ENCODE measurements at regions not wholly inside any gene's neighbourhood (a gene's known extent, or its start where the extent isn't known, plus 50 kb on each side); places are given as distances from the start of the nearest gene placed in this dataset.

- TF ChIP-seq POLR2A (IDR thresholded peaks at IDR 0.05; ENCODE audit: borderline replicate concordance, extremely low read depth, insufficient read depth, insufficient read length): no peak
- TF ChIP-seq, protein P1, sequence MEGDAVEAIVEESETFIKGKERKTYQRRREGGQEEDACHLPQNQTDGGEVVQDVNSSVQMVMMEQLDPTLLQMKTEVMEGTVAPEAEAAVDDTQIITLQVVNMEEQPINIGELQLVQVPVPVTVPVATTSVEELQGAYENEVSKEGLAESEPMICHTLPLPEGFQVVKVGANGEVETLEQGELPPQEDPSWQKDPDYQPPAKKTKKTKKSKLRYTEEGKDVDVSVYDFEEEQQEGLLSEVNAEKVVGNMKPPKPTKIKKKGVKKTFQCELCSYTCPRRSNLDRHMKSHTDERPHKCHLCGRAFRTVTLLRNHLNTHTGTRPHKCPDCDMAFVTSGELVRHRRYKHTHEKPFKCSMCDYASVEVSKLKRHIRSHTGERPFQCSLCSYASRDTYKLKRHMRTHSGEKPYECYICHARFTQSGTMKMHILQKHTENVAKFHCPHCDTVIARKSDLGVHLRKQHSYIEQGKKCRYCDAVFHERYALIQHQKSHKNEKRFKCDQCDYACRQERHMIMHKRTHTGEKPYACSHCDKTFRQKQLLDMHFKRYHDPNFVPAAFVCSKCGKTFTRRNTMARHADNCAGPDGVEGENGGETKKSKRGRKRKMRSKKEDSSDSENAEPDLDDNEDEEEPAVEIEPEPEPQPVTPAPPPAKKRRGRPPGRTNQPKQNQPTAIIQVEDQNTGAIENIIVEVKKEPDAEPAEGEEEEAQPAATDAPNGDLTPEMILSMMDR (IDR thresholded peaks at IDR 0.05 in 2 of 3, conservative IDR thresholded peaks at IDR 0.05 in 1 of 3; ENCODE audit: borderline replicate concordance in 1 of 3, insufficient read depth in 1 of 3, low read depth in 2 of 3, low read length in 2 of 3): no peak
- no peak for TF ChIP-seq EZH2 (IDR thresholded peaks at IDR 0.05)
- TF ChIP-seq SIN3A (IDR thresholded peaks at IDR 0.05; ENCODE audit: low read depth): no peak
- TF ChIP-seq MAX (IDR thresholded peaks at IDR 0.05): no peak
- TF ChIP-seq YY1 (IDR thresholded peaks at IDR 0.05; ENCODE audit: extremely low read depth, insufficient replicate concordance, low read depth, low read length): no peak
- no peak for TF ChIP-seq REST (IDR thresholded peaks at IDR 0.05; ENCODE audit: low read depth)
- no peak for TF ChIP-seq JUND (IDR thresholded peaks at IDR 0.05)
- TF ChIP-seq ZNF274 (IDR thresholded peaks at IDR 0.05; ENCODE audit: low read depth, low read length): no peak
- TF ChIP-seq EZH2phosphoT487 (IDR thresholded peaks at IDR 0.05; ENCODE audit: borderline replicate concordance): no peak
- TF ChIP-seq EGR1 (IDR thresholded peaks at IDR 0.05; ENCODE audit: low read depth): no peak
- TF ChIP-seq POLR2AphosphoS5 (IDR thresholded peaks at IDR 0.05; ENCODE audit: low read depth, low read length): no peak
- TF ChIP-seq, protein P2, sequence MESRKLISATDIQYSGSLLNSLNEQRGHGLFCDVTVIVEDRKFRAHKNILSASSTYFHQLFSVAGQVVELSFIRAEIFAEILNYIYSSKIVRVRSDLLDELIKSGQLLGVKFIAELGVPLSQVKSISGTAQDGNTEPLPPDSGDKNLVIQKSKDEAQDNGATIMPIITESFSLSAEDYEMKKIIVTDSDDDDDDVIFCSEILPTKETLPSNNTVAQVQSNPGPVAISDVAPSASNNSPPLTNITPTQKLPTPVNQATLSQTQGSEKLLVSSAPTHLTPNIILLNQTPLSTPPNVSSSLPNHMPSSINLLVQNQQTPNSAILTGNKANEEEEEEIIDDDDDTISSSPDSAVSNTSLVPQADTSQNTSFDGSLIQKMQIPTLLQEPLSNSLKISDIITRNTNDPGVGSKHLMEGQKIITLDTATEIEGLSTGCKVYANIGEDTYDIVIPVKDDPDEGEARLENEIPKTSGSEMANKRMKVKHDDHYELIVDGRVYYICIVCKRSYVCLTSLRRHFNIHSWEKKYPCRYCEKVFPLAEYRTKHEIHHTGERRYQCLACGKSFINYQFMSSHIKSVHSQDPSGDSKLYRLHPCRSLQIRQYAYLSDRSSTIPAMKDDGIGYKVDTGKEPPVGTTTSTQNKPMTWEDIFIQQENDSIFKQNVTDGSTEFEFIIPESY (IDR thresholded peaks at IDR 0.05; ENCODE audit: extremely low read depth, insufficient replicate concordance, low read length): no peak
- no peak for TF ChIP-seq RAD21 (IDR thresholded peaks at IDR 0.05; ENCODE audit: low read depth)
Measured at GRCh38 chr13:87877477-87877876, 206.3 kb downstream of the SLITRK5 start.

Data from HCT116 (cell line).